ENCODE measurements at regions not wholly inside any gene's neighbourhood (a gene's known extent, or its start where the extent isn't known, plus 50 kb on each side); places are given as distances from the start of the nearest gene placed in this dataset.

- TF ChIP-seq EP300 (IDR thresholded peaks at IDR 0.05) = no peak
- TF ChIP-seq, protein P1, sequence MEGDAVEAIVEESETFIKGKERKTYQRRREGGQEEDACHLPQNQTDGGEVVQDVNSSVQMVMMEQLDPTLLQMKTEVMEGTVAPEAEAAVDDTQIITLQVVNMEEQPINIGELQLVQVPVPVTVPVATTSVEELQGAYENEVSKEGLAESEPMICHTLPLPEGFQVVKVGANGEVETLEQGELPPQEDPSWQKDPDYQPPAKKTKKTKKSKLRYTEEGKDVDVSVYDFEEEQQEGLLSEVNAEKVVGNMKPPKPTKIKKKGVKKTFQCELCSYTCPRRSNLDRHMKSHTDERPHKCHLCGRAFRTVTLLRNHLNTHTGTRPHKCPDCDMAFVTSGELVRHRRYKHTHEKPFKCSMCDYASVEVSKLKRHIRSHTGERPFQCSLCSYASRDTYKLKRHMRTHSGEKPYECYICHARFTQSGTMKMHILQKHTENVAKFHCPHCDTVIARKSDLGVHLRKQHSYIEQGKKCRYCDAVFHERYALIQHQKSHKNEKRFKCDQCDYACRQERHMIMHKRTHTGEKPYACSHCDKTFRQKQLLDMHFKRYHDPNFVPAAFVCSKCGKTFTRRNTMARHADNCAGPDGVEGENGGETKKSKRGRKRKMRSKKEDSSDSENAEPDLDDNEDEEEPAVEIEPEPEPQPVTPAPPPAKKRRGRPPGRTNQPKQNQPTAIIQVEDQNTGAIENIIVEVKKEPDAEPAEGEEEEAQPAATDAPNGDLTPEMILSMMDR (IDR thresholded peaks at IDR 0.05) = no peak
- no peak for TF ChIP-seq POLR2AphosphoS5 (IDR thresholded peaks at IDR 0.05)
- TF ChIP-seq POLR2A (IDR thresholded peaks at IDR 0.05) = no peak
Measured at GRCh38 chr3:118101891-118102290, 932.8 kb downstream of the IGSF11 start.
